HG02981 (cell line): ENCODE measurements at regions not wholly inside any gene's neighbourhood (a gene's known extent, or its start where the extent isn't known, plus 50 kb on each side); places are given as distances from the start of the nearest gene placed in this dataset.

Experiments
- ATAC-seq: cut with Tn5 transposase; IDR thresholded peaks from one replicate; pipeline ENCODE4 v1.9.1; 2021; ENCODE audit warnings: mild to moderate bottlenecking, moderate library complexity; ENCODE audit not compliant: unreplicated experiment

DNA sequence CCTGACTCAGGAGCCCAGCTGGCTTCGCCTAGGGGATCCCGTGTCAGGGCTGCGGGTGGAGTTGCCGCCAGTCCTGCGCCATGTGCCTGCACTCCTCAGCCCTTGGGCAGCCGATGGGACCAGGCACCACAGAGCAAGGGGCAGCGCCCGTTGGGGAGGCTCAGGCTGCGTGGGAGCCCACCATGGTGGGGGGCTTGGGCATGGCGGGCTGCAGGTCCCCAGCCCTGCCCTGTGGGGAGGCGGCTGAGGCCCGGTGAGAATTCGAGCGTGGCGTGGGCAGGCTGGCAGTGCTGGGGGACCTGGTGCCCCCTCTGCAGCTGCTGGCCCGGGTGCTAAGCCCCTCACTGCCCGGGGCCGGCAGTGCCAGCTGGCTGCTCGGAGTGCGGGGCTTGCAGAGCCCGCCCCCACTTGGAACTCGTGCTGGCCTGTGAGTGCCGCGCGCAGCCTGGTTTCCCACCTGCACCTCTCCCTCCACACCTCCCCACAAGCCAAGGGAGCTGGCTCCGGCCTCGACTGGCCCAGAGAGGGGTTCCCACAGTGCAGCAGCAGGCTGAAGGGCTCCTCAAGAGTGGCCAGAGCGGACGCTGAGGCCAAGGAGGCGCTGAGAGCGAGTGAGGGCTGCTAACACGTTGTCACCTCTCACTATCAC is 135.1 kb upstream of the SEL1L start:
- no peak for ATAC-seq

DNA sequence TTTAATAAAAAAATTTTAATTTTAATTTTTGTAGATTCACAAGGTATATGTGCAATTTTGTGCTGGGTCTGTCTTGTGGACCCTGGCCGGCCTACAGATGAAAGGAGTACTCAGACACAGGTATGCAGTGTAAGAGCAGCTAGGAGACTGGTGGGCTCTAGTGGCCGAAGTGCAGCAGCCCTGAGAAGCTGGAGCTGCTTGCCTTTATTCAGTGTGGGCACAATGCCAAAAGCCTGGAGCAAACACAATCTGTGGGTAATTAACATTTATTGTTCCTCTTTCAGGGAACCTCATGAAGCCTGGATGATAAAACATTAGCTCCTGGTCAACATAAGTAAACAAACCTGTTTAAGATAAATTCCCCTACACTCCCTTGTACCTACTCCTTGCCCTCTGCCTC is 135.7 kb upstream of the SEL1L start:
- no peak for ATAC-seq

DNA sequence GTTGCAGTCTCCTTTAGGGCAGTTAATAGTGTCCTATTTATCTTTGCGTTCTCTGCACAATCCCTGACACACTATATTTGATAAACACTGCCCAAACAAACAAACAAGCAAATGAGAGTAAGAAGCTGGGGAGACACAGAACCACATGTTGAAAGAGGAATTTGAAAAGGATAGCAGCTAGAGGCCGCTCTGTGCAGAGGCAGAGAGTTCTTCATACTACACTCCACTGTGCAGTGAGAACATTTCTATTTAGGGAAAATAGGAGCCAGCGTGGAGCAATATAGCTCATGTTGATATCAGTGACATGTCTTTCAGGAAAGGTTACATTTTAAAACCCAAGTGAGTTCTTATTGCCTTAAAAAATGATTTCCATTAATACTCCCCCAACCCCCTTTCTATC is 140.3 kb upstream of the SEL1L start:
- no peak for ATAC-seq

DNA sequence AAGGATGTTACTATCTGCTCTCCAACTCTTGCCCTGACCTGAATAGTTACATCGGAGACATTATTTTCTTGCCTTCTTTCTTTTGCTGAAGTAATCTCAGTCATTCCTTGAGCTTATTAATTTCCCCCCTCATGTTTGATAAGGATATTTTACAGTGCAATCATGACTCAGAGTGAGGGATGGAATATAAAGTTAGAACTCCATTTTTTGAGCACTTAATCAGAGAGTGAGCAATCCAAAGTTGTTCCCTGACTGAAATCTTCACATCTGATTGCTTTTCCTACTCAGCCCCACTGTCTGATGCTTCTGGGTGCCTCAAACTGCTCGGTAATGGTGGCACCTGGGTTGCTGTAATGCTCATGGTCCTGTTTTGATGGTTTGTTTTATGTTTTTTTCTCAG is 142.7 kb upstream of the SEL1L start:
- ATAC-seq, result no peak

DNA sequence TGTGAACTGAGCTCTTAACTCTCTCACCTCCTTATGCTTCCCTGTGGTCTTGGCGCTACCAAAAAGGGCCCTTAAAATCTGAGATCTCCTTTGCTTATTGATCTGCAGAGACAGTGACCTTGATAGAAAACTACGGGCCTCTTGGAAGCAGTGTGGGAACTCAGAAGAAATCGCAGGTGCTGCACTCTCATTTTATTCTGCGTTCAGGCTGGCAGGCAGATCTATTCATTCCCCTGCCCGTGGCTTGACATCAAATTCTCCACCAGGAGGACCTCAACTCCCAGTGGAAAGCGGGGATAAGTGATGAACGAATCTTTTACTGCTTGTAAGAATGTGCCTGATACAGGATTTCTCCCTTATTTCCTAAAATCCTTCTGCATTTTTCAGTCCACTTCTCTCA is 143.2 kb upstream of the SEL1L start:
- ATAC-seq, result no peak

DNA sequence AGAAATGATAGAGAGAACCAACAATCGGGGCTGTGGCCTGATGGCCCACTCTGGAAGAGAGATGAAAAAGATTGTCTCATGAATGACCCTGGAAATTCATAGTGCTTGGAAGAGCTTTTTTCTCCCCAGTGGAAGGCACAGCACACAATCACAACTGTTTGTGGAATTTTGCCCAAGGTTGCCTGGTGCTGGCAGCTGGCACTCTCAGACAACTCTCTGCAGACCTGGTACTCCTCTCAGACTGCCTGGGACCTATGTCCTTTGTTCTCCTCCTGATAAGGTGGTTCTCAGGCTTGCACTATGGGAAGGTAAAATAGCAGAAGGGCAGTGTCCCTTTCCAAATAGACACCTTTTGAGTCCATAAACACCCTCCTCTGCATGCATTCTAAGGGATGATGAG is 144.1 kb upstream of the SEL1L start:
- no peak for ATAC-seq

DNA sequence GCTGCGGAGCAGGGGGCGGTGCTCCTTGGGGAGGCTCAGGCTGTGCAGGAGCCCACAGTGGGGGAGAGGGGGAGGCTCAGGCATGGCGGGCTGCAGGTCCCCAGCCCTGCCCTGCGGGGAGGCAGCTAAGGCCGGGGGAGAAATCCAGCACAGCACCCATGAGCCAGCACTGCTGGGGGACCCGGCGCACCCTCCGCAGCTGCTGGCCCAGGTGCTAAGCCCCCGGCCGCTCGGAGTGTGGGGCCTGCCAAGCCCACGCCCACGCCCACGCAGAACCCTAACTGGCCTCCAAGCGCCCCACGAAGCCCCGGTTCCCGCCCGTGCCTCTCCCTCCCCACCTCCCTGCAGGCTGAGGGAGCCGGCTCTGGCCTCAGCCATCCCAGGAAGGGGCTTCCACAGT is 145.6 kb upstream of the SEL1L start:
- no peak for ATAC-seq

DNA sequence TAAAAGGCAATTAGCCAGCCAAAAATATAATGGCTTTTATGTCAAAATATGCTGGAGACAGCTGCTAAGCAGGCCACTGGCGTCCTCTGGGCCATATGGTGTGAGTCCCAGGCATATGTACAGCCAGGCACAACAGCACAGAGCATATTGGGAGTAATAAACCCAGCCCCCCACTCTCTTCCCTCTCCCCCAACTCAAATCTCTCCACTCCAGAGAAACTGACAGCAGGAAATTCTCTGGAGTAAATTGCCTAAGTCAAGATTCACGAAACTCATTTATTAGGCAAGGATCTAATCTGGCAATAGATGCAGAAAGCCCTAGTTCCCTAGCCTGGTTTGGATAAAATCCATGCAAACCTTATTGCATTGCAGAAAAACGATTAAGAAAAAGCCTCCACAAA is 147.9 kb upstream of the SEL1L start:
- ATAC-seq, result no peak

DNA sequence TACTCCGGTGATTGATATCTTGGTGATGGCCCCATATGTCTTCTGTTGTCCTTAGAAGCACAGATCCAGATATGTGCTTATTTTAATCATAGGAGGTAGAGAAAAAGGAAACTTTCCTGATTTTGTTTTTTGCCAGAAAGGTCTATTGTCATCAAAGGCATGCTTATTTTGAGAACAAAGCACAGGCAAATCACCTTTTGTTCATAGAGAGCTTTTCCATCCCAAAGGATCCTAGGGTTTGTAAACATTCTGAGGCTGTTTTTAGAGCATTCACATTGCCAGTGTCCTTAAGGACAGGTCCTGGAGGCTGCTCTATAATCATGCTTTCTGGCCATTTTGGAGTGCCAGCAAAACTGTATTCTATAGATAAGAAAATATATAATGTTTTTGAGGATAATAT is 148.5 kb upstream of the SEL1L start:
- ATAC-seq, result no peak

DNA sequence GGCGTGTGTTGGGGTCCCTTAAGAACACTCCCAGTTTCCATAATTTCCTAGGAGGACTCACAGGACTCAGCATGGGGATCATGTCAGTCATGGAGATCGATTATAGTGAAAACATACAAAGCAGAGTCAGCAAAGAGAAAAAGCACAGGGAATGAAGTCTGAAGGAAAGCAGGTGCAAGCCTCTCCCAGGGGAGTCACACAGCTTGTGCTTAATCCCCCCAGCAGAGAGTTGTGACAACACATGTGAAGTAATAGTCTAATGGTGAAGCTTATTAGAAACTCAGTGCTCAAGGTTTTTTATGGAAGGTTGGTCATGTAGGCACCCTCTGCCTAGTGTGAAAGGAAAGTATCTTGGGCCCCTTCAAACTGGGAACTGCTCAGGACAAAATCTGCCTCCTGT is 149.0 kb upstream of the SEL1L start:
- no peak for ATAC-seq

DNA sequence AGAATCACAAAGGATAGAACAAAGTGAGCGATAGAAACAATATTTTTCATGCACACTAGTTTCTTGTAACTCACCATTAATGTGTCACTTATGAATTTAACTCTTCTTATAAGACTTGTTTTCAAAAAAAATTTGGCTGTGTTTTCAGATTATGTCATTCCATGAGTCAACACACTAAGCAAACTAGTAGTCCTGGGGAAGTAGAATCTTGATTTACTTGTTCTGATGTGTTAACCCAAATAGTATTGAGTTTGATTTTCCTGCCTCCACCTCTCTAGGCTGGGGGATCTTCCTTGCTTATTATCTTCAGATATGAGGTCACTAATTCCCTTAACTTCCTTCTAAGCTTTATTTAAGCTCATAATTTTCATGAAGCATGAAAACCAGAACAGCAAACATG is 151.0 kb upstream of the SEL1L start:
- ATAC-seq, result no peak

DNA sequence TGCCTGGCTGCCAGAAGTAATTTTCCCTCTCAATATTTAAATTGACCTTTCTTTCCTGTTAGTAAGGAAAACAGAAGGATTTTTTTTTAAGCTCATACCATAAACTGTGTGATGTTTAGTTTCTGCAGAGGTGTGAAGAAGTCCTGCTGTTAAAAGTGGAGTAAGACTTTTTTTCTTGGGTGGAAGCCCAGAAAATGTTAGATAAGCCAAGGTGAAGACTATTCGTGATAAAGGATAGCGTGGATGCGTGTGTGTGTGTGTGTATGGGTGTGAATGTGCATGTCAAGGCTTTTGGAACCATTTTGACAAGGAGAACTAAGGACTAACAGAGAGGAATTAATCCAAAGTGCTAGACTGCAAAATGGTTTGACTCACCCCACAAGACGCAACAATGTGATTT is 152.9 kb upstream of the SEL1L start:
- no peak for ATAC-seq

DNA sequence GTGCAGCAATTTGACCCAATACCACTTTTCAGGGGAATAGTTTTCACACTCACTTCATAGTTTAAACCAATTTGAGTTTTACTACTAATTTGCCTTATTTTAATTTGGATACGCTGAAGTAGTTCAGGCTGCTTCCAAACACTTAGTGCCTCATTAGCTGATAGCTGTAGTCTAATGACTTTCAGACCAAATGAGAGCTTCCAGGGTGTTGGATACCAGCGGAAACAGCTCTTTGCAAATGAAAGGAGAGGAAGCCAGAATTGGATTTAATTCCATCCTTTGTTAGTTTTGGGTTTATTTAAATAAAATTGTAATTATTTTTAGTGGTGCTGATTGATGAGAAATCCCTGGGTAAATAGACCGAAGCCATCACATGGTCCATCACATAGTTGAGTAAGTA is 158.3 kb upstream of the SEL1L start:
- no peak for ATAC-seq

DNA sequence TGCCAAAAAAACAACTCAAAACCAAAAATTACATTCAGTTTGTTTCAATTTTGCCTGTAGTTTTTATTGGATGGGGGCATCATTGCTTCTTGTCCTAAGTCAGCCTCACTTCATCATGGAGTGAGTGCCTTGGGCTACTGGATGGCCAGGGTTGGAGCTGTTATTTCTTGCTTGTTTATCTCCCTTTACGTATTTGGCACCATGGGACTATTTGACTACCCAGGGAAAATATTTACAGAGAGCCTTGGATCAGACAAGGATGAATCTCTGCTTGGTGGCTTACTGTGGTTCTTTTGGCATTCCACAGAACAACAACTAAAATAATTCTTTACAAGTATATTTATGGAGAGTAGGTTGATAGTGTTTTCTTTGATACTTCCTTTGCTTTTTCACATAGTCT is 160.8 kb upstream of the SEL1L start:
- ATAC-seq, result no peak

DNA sequence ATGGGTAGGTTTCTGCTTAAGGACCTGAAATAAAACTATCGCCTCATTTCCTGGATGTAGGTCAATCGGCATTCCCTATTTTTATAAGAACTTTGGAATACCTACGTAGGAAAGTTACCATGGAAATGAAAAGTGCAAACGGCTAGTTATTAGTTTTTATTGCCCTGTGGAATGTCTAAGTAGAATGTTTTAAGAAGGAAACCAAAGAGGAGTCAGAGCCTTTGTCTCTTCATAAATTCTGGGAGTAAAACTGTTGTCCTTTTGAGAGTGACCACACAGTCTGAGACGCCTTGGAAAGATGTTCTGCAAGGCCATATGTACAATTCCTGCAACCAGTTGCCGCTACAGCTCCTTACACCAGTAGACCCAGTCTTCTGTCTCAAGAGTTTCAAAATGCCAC is 176.0 kb upstream of the SEL1L start:
- ATAC-seq, result no peak

DNA sequence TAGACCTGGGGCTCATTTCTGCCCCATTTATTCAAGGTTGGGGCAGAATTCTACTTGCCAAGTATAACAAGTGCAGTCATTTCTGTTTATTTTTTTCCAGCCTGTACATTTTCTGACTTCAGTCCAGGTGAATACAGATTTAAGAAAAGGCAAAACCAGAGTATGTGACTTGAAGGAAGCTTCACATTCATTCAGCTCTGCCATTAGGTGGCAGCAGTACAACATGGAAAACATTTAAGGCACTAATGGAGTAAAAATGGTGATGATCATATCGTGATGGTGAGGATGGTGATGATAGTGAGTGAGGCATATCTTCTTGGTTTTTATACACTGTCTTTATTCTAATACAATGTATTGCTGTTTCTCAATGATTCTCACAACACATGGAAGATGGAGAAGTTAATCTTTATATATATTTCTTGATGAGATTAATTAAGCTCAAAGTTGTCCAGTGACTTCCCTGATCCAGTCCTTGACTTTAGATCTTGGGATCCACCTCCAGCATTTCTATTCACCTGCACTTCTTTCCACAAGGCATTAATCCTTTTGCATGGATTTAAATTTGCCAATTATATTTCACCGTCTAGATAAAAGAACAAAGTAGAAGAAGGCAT is 176.7 kb upstream of the SEL1L start:
- ATAC-seq, result peak; percentile 61

DNA sequence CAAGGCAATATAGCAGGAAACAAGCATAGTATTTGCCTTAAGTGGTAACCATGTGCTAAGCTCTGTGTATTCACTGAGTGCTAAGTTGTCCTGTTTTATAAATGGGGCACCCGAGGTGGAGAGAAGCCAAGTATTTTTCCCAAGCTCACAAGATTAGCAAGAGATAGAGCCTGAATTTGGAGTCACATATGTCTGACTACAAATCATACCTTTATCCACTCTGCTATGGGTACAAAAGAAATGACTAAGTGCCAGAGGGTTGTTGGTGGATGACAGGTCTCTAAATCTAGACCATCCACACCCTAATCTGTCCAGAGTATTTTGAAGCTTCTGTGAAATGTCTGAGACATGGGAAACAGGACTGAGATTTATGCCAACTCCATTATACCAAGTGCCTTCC is 182.1 kb upstream of the SEL1L start:
- no peak for ATAC-seq

DNA sequence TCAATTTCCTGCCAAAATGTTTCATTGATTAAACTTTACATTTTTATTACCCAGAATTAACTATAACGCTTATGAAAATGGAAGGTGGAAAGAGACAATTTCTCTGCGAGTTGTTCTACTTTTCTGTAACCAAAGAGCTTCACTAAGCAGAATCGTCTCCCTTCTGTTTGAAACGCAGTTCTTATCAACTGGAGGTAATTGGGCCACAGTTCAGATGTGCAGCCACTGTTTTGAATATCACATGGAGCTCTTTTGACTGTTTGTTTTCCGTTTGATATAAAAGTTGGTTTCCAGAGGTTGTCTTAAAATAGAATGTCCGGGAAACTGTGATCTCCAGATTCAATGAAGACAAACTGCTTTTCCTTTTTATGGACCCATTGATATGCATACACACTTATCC is 183.3 kb upstream of the SEL1L start:
- no peak for ATAC-seq

DNA sequence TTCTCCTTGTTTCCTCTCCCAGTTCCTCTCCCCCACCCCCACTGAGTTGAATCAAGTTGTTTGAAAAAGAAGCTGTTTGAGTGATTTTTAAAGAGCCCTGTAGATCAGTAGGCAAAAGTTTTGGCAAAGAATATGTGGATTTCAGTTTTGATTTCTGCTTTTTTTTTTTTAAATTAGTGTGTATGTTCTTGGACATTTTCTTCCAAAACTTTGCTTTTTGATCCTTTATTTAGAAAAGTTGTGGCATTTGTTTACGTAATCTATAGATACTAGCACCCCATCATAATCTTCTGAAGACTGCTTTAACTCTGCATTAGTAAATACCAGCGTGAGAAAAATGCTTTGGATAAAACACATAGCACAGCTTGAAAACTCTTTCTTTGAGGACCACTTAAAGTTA is 190.3 kb upstream of the SEL1L start:
- ATAC-seq, result no peak

DNA sequence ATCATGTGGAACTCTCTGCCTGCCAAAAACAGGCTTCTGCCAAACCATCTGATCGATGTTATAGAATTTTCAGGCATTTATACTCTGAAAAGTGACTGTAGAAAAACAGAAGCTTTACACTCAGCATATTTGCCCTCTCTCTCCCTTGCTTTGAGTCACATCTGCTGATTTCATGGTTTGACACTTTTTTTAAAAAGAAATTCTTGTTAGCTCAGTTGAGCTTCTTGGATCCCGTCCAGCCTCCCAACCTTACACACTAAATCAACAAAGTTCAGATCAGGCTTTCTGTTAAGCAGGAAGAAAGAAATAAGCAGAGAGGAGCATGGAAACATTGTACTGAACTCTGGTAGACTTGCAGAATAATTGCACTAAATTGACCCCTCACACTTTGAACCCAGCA is 193.6 kb upstream of the SEL1L start:
- no peak for ATAC-seq

DNA sequence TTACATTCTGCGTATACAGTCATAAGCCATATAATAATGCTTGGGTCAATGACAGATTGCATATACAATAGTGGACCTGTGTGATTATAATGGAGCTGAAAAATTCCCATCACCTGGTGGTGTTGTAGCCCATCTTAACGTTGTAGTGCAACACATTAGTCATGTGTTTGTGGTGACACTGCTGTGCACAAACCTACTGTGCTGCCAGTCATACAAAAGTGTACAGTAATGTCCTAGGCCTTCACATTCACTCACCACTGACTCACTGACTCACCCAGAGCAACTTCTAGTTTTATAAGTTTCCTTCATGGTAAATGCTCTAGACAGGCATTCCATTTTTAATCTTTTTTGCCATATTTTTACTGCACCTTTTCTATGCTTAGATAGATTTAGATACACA is 194.8 kb upstream of the SEL1L start:
- no peak for ATAC-seq

DNA sequence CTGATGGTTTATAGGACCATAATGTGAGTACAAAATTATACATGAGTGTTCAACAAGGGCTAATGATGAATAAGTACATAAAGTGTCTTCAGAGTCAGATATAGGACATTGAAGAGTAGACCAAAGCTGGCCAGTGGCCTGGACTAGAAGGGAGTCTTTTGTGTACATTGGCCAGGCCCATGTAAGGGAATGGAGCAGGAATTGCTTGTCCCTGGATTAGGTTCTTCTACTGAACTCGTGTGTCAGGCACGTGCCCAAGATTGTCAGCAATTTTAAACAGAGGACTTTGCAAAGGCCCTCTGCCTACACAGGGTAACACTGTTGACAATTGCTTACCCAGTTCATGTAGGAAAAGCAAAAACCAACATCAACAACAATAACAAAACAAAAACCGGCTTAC is 196.0 kb upstream of the SEL1L start:
- ATAC-seq, result no peak

DNA sequence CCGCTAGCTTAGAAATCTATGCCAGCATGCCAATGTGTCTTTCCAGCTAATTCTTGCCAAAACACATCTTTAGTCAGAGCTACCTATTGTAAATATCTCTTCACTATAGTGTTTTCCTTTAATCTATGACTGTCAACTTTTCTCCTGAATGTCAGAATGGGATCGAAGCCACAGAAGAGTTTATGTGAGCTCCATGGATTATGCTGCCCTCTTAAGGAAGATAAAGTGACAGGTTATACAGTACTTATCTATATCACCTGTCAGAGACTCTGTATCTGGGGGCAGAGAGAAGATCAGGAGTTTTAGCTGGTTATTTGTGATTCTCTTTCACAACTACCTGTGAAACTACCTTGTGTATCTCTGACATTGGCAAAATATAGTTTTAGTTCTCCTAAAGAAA is 204.3 kb upstream of the SEL1L start:
- no peak for ATAC-seq
